ENCODE measurements at regions not wholly inside any gene's neighbourhood (a gene's known extent, or its start where the extent isn't known, plus 50 kb on each side); places are given as distances from the start of the nearest gene placed in this dataset.

DNA sequence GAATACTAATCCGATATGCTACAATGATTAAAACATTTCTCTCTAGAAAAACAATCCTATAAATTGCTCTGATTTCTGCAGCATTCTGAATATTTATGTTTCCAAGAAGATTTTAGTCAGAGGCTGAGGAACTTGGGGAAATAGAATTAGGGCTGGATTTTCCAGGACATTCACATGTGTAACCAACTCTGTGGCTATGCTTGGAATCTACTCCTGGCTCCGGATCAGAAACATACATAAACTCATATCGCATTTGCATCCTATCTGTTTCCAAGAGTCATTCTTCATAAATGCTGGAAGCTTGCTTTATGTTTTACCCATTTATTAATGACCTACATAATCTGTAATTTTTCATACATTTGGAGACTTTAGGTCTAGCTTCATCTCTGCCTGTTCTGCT lies 459.9 kb upstream of the MARCKS start:
- Histone ChIP-seq H3K9me2 (replicated peaks; ENCODE audit: insufficient read depth, low read length) (no peaks in the 10 kb centered on the region; the same call in 1 of the 2 replicates), H3K27me3 (ENCODE audit: low read length) (no peaks in the 10 kb centered on the region), H3K27ac (ENCODE audit: low read length) (no peak overlapping the region), H3K4me2 (ENCODE audit: low read depth, low read length, poor library complexity, severe bottlenecking) (no peak overlapping the region), H3K36me3 (ENCODE audit: insufficient read depth, low read length) (no peaks in the 10 kb centered on the region), H4K20me1 (ENCODE audit: insufficient read depth, low read depth, low read length) (no peaks in the 10 kb centered on the region), H3K79me2 (ENCODE audit: low read length) (no peaks in the 10 kb centered on the region), H2AFZ (ENCODE audit: low read length) (no peak overlapping the region), H3K4me1 (ENCODE audit: low read length) (no peaks in the 10 kb centered on the region), H3K9ac (ENCODE audit: low read length) (no peak overlapping the region), H3K4me3 (ENCODE audit: low read length) (no peak overlapping the region), H3K9me3 (ENCODE audit: low read length) (no peaks in the 10 kb centered on the region)
- DNase-seq = no peak

DNA sequence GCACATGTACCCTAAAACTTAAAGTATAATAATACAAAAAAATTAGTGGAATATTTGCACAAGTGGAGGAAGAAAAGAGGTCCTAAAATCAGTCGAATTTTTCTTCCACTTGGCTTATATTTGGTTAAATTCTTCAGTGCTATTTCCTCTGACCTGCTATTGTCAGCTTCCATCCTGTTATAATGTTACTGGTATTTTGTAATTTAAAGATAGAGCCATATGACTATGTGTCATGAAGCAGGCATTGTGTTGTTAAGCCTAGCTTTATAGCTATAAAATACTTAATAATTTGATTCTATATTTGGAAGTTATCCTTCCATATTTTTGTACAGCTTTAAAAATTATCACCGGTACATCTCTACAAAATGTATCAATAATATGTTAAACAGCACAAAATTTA lies 455.9 kb upstream of the MARCKS start:
- H3K27me3 ChIP-seq (ENCODE audit: low read length) = no peaks in the 10 kb centered on the region

DNA sequence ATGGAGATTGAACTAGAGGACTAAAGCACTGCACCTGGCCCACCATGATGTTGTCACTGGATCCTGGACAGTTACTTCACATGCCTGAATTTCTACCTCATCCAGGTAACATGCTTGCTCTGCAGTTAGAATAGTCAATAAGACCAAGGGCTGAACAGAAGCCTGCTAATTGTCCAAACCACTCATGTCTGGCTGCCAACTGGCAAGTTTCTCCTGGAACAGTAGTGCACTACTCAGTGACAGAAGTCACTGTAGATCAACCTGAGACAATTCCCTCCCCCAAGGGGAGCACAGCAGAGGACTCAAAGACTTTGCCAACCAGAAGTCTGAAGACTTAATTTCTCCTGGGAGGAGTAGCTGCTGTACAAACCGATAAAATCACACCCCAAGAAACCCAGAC lies 454.6 kb upstream of the MARCKS start:
- H3K27me3 ChIP-seq (ENCODE audit: low read length) = no peaks in the 10 kb centered on the region
- no peaks in the 10 kb centered on the region for H3K9me3 ChIP-seq (ENCODE audit: low read length)
- no peak overlapping the region for H3K4me3 ChIP-seq (ENCODE audit: low read length)
- no peaks in the 10 kb centered on the region for H4K20me1 ChIP-seq (ENCODE audit: insufficient read depth, low read depth, low read length)
- no peak overlapping the region for H3K27ac ChIP-seq (ENCODE audit: low read length)
- no peaks in the 10 kb centered on the region for H3K9me2 ChIP-seq (replicated peaks; ENCODE audit: insufficient read depth, low read length)
- no peak overlapping the region for H3K4me2 ChIP-seq (ENCODE audit: low read depth, low read length, poor library complexity, severe bottlenecking)
- no peak overlapping the region for H3K9ac ChIP-seq (ENCODE audit: low read length)
- no peaks in the 10 kb centered on the region for H3K36me3 ChIP-seq (ENCODE audit: insufficient read depth, low read length)
- no peaks in the 10 kb centered on the region for H3K4me1 ChIP-seq (ENCODE audit: low read length)
- no peak overlapping the region for H2AFZ ChIP-seq (ENCODE audit: low read length)
- no peaks in the 10 kb centered on the region for H3K79me2 ChIP-seq (ENCODE audit: low read length)
- no peak for DNase-seq

More for the DNA sequence above, 455.9 kb upstream of the MARCKS start:
- no peaks in the 10 kb centered on the region for H3K9me2 ChIP-seq (replicated peaks; ENCODE audit: insufficient read depth, low read length)
- H3K36me3 ChIP-seq (ENCODE audit: insufficient read depth, low read length) = no peaks in the 10 kb centered on the region
- H3K4me3 ChIP-seq (ENCODE audit: low read length) = no peak overlapping the region
- H4K20me1 ChIP-seq (ENCODE audit: insufficient read depth, low read depth, low read length) = no peaks in the 10 kb centered on the region
- H3K9me3 ChIP-seq (ENCODE audit: low read length) = no peaks in the 10 kb centered on the region
- H3K79me2 ChIP-seq (ENCODE audit: low read length) = no peaks in the 10 kb centered on the region
- no peak overlapping the region for H3K9ac ChIP-seq (ENCODE audit: low read length)
- H3K4me2 ChIP-seq (ENCODE audit: low read depth, low read length, poor library complexity, severe bottlenecking) = no peak overlapping the region
- no peak for DNase-seq
- H2AFZ ChIP-seq (ENCODE audit: low read length) = no peak overlapping the region
- H3K4me1 ChIP-seq (ENCODE audit: low read length) = no peaks in the 10 kb centered on the region
- no peak overlapping the region for H3K27ac ChIP-seq (ENCODE audit: low read length)

DNA sequence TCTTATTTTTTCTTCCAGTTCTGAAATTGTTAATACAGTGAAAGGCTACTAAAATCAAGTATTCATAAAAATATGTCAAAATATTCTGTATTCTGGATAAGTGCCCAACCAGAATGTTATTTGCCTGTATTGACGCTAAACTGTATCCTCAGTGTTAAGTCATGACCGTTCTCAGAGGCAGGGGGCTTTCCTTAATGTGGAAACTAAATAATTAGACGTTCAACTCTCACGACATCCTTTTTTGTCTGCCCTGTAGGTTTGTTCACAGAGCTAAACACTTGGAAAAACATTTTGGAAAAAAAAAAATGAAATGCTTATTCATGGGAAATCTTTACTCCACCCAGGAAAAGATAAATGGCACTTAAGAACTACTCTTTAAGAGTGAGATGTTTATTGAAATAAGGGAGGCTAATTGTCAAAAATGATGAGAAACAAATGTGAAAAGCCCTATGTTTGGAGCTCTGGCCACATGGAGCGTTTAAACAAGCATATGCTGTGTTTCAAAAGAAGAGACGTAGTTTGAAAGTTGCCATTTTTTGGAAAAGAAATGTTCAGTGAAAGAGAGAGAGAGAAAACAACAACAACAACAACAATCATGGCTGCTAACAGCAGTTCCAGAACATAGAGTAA lies 453.1 kb upstream of the MARCKS start:
- Histone ChIP-seq H3K9me2 (replicated peaks; ENCODE audit: insufficient read depth, low read length) (no peaks in the 10 kb centered on the region), H3K9me3 (ENCODE audit: low read length) (no peaks in the 10 kb centered on the region), H3K4me2 (ENCODE audit: low read depth, low read length, poor library complexity, severe bottlenecking) (no peak overlapping the region), H2AFZ (ENCODE audit: low read length) (no peak overlapping the region), H3K9ac (ENCODE audit: low read length) (no peak overlapping the region), H3K27ac (ENCODE audit: low read length) (no peak overlapping the region), H3K4me1 (ENCODE audit: low read length) (no peaks in the 10 kb centered on the region), H3K4me3 (ENCODE audit: low read length) (no peak overlapping the region), H3K27me3 (ENCODE audit: low read length) (no peaks in the 10 kb centered on the region), H3K79me2 (ENCODE audit: low read length) (no peaks in the 10 kb centered on the region), H3K36me3 (ENCODE audit: insufficient read depth, low read length) (no peaks in the 10 kb centered on the region), H4K20me1 (ENCODE audit: insufficient read depth, low read depth, low read length) (no peaks in the 10 kb centered on the region)
- DNase-seq = no peak

DNA sequence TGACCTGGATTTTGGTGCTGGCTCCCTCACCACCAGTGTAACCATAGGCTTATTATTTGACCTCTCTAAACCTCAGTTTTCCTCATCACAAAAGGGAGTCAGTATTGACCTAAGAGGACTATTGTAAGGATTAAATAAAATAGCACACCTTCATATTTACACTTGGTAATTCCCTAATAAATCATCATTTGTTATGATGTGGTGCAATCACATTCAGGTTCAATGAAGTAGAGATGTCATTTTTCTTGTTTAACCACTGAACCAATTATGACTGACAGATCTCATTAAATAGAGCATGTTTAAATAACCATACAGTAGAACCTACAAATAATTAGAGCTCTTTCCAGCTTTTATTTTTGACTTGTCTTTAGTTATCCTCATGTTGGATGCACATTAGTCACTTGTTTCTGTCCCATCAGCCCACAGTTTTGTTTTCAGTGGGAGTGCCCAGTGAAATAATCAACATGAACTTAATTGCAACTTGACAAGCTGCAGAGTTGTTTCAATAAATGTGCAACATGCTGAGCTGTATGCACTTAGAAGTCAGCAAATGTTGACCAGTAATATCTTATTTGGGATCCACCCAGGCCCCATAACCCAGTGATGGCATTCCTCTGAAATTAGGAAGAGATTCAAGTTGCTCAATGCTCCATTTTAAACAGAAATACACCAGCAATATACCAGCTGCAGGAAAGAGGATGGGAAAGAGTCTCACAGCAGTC lies 451.7 kb upstream of the MARCKS start:
- no peaks in the 10 kb centered on the region for H3K79me2 ChIP-seq (ENCODE audit: low read length)
- no peak overlapping the region for H3K27ac ChIP-seq (ENCODE audit: low read length)
- no peaks in the 10 kb centered on the region for H3K27me3 ChIP-seq (ENCODE audit: low read length)
- no peaks in the 10 kb centered on the region for H3K9me2 ChIP-seq (replicated peaks; ENCODE audit: insufficient read depth, low read length)
- H3K9me3 ChIP-seq (ENCODE audit: low read length) = no peaks in the 10 kb centered on the region
- no peaks in the 10 kb centered on the region for H3K36me3 ChIP-seq (ENCODE audit: insufficient read depth, low read length)
- H3K4me1 ChIP-seq (ENCODE audit: low read length) = no peaks in the 10 kb centered on the region
- no peak overlapping the region for H3K4me3 ChIP-seq (ENCODE audit: low read length)
- no peak overlapping the region for H3K4me2 ChIP-seq (ENCODE audit: low read depth, low read length, poor library complexity, severe bottlenecking)
- no peak overlapping the region for H2AFZ ChIP-seq (ENCODE audit: low read length)
- H3K9ac ChIP-seq (ENCODE audit: low read length) = no peak overlapping the region
- DNase-seq = no peak
- H4K20me1 ChIP-seq (ENCODE audit: insufficient read depth, low read depth, low read length) = no peaks in the 10 kb centered on the region

DNA sequence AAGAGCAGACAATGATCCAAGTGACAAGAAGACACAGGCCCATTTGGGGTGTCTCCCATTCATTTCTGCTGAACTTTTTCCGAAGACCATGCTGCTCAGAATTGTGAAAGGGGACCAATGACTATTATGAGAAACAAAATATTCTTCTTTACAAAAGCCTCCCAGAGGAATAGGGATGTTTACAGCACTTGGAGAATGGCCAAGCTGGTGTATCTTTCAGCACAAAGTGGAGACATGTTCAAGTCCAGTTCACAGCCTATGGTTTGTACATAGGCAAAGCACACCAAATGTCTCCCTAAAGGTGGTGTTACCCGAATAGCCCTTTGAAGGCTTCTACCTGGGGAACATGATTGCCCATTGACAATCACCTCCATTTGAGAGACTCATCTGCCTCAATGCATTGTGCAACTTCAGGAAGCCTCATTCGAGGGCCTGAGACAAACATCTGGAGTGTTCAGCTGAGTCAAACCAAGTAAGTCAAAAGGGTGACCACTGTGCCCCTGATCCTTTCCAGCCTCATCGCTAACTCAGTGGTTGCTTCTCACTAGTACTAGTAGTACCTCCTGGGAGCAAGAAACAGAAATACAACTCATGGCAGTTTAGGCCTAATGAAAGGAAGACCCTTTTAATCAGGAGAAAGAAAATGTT lies 451.0 kb upstream of the MARCKS start:
- no peak overlapping the region for H3K4me2 ChIP-seq (ENCODE audit: low read depth, low read length, poor library complexity, severe bottlenecking)
- H4K20me1 ChIP-seq (ENCODE audit: insufficient read depth, low read depth, low read length) = no peaks in the 10 kb centered on the region
- no peak overlapping the region for H3K27ac ChIP-seq (ENCODE audit: low read length)
- no peaks in the 10 kb centered on the region for H3K9me2 ChIP-seq (replicated peaks; ENCODE audit: insufficient read depth, low read length)
- no peak overlapping the region for H3K9ac ChIP-seq (ENCODE audit: low read length)
- H3K4me1 ChIP-seq (ENCODE audit: low read length) = no peaks in the 10 kb centered on the region
- no peaks in the 10 kb centered on the region for H3K9me3 ChIP-seq (ENCODE audit: low read length)
- H3K27me3 ChIP-seq (ENCODE audit: low read length) = no peaks in the 10 kb centered on the region
- no peak overlapping the region for H3K4me3 ChIP-seq (ENCODE audit: low read length)
- H3K36me3 ChIP-seq (ENCODE audit: insufficient read depth, low read length) = no peaks in the 10 kb centered on the region
- no peak for DNase-seq
- no peak overlapping the region for H2AFZ ChIP-seq (ENCODE audit: low read length)
- no peaks in the 10 kb centered on the region for H3K79me2 ChIP-seq (ENCODE audit: low read length)

- H3K27me3 ChIP-seq (ENCODE audit: low read length) = no peaks in the 10 kb centered on the region
- H2AFZ ChIP-seq (ENCODE audit: low read length) = no peak overlapping the region
- H3K4me2 ChIP-seq (ENCODE audit: low read depth, low read length, poor library complexity, severe bottlenecking) = no peak overlapping the region
- no peaks in the 10 kb centered on the region for H3K4me1 ChIP-seq (ENCODE audit: low read length)
- no peaks in the 10 kb centered on the region for H3K79me2 ChIP-seq (ENCODE audit: low read length)
- H4K20me1 ChIP-seq (ENCODE audit: insufficient read depth, low read depth, low read length) = no peaks in the 10 kb centered on the region
- H3K27ac ChIP-seq (ENCODE audit: low read length) = no peak overlapping the region
- H3K4me3 ChIP-seq (ENCODE audit: low read length) = no peak overlapping the region
- H3K9me2 ChIP-seq (replicated peaks; ENCODE audit: insufficient read depth, low read length) = no peaks in the 10 kb centered on the region
- no peaks in the 10 kb centered on the region for H3K36me3 ChIP-seq (ENCODE audit: insufficient read depth, low read length)
- H3K9ac ChIP-seq (ENCODE audit: low read length) = no peak overlapping the region
- no peaks in the 10 kb centered on the region for H3K9me3 ChIP-seq (ENCODE audit: low read length)
- no peak for DNase-seq
Measured at GRCh38 chr6:113411011-113411410, 446.1 kb upstream of the MARCKS start.

DNA sequence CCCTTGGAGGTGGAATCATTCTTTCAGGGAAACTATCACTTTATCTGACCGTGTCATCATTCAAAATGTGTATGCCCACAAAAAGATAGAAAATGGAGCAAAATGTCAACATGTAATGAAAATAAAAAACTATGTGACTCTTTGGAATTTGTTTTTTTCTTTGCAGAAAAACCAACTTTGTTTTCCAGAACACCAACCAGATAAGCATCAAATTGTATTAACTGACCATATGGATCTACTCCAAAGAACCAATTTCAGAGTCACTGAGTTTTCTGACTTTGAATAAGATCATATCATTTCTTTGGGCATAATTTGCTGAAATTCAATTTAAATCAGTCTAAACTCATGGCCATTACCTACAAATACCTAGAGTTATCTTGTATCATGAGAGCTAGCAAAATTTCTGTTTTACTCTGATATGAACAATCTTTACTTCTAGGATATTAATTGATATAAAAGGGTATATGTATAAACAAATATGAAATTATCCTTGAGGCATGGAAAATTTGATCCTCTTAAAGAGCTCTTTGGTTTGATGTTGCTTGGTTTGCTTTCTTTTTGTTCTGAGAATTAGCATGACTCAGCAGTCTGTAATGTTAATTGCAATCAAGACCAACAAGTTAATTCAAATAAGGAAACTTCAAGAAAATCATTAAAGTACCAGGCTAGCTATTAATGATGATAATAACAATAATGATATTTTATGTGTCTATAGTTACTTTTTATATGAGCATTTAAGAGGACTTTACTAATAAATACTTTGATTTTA lies 444.4 kb upstream of the MARCKS start:
- Histone ChIP-seq H3K4me1 (ENCODE audit: low read length) (no peaks in the 10 kb centered on the region), H3K27me3 (ENCODE audit: low read length) (no peaks in the 10 kb centered on the region), H4K20me1 (ENCODE audit: insufficient read depth, low read depth, low read length) (no peaks in the 10 kb centered on the region), H3K36me3 (ENCODE audit: insufficient read depth, low read length) (no peaks in the 10 kb centered on the region), H3K9me3 (ENCODE audit: low read length) (no peaks in the 10 kb centered on the region), H3K9ac (ENCODE audit: low read length) (no peak overlapping the region), H2AFZ (ENCODE audit: low read length) (no peak overlapping the region), H3K27ac (ENCODE audit: low read length) (no peak overlapping the region), H3K9me2 (replicated peaks; ENCODE audit: insufficient read depth, low read length) (no peaks in the 10 kb centered on the region; the same call in 1 of the 2 replicates), H3K79me2 (ENCODE audit: low read length) (no peaks in the 10 kb centered on the region), H3K4me2 (ENCODE audit: low read depth, low read length, poor library complexity, severe bottlenecking) (no peak overlapping the region), H3K4me3 (ENCODE audit: low read length) (no peak overlapping the region)
- DNase-seq = no peak

Measured in Karpas-422 (cell line).